CD4-positive, alpha-beta T cell treated with Interferon alpha-2 for 1 hour (primary cell): ENCODE measurements at regions not wholly inside any gene's neighbourhood (a gene's known extent, or its start where the extent isn't known, plus 50 kb on each side); places are given as distances from the start of the nearest gene placed in this dataset.

ENCODE experiments used
- DNase-seq, 2 donors: peaks; one replicate each; pipeline ENCODE4 v3.0.0-alpha.2; 2020 to 2022

DNA sequence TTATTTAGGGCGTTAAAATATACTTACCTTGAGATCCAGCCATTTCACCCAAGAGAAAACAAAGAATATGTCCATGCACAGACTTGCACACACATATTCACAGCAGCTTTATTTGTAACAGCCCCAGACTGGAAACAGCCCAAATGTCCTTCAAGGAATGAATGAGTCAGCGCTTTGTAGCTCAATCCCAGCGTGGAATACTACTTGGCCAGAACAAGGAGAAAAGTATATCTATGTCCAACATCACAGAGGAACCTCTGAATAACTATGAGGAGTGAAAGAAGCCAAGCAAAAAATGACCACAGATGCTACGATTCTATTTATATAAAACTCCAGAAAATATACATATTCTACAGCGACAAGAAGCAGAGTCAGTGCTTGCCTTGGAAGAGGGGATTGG is 158.3 kb downstream of the ENGASE start:
- DNase-seq: no peak

DNA sequence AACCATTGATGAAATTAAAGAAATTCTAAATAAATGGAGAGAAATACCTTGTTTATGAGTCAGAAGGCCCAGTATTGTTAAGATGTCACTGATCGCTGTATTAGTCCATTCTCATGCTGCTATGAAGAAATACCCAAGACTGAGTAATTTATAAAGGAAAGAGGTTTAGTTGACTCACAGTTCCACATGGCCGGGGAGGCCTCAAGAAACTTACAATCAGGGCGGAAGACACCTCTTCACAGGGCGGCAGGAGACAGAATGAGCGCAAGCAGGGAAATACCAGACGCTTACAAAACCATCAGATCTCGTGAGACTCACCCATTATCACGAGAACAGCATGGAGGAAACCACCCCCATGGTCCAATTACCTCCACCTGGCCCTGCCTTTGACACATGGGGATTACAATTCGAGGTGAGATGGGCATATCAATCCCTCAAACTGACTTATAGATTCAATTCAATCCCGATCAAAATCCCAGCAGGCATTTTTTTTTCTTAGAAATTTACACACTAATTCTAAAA is 157.2 kb downstream of the ENGASE start:
- DNase-seq: no peak

DNA sequence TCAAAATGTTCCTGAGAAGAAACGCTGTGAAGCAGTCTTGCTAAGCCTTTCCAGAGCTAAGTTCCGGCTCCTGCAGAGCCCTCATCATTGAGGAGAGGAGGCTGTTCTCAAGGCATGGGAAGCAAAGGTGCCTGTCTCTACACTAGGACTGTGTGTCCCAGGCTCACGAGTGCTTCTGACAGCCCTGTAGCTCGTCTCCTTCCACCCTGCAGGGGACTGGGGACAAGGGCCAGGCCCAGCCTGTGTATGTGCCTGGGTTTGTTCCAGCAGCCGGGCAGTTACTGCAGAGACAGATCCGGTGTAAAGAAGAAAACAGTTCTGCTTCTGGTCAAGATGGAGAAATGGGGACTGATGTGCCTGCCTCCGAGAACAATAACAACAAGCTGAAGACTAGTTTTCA is 156.0 kb downstream of the ENGASE start:
- no peak for DNase-seq

DNA sequence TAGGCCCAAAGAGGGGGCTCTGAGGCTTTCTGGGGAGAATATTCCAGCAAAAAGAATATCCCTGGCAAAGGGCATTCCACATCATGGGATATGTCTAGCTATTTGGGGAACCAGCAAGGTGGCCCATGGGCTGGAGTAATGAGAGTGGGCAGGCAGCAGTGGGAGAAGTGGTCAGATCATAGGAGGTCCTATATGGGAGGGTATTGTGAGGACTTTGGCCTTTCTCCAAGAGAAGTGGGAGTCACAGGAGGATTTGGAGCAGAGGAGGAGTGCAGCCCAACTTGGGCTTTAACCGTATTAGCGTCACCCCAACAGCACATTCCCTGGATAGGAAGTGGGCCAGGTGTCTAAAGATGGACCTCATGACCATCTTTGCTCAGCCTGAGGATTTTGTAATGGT is 151.4 kb downstream of the ENGASE start:
- no peak for DNase-seq

DNA sequence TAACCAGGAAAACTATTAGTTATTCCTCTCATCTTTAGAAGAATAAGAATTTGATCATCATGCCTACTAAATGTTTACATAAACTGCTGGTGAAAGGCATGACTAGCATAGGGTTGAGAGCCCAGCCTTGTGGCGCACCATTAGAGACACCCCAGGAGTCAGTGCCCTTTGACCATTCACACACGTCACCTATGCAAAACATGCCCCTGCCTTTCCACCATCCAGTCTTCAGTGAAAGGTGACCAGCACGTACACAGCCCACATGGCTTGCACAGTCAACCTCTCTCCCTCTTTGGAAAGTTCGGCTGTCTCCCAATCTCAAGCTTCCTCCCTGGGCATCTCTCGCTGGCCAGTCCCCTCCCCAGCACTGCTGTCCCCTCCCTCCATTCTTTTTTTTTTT is 150.3 kb downstream of the ENGASE start:
- DNase-seq: no peak

DNA sequence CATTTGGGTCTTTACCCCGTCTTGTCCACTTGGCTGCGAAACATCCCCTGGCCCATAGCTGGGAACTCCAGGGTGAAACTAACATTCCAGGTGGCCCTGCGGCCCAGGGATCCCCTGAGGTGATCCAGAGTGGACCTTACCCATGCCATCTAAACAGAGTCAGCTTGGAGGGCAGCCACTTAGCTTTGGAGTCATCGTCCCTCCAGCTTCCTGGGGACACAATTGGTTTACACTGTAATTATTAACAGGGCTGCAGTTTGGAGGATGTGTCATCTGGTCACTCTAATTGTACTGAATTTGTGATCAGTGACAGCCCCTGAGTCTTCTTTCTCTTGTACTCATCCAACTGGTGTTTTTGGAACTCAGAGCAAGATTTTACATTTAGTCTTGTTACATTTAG is 149.9 kb downstream of the ENGASE start:
- no peak for DNase-seq

DNA sequence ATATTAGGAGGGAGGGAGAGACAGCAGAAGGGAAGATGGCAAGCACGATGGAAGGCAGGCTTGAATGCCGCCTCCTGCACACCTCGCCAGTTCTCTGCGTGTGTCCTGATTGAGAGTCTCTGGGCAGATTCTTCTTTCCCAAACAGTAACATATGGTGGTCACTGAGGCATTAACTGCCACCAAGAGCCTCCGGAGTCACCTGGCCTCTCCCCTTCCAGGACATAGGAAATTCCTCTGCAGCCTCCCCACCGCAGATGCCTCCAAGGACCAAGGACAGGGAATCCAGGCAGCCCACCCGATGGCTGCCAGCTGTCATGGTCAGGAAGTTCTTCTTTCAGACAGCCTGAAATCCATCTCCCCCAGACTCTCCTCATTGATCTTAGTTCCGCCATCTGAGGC is 149.3 kb downstream of the ENGASE start:
- DNase-seq: no peak

DNA sequence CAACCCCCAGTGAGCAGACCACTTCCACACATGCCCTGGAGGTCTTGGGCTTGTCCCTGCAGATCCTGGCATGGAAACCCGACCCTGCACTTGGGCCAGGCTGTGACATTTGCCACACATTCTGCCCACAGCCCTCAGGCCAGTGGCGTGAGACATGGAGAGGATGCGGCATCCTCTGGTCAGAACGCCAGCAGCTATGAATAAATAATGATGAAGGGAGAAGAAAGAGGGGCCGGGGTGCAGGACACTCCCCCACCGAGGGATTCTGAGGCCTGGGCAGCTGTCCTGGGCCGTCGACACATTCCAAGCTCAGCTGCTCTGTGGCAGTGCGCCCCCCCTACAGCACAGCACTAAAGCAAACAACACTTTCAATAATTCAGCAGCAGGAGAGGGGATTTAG is 148.8 kb downstream of the ENGASE start:
- DNase-seq: no peak

DNA sequence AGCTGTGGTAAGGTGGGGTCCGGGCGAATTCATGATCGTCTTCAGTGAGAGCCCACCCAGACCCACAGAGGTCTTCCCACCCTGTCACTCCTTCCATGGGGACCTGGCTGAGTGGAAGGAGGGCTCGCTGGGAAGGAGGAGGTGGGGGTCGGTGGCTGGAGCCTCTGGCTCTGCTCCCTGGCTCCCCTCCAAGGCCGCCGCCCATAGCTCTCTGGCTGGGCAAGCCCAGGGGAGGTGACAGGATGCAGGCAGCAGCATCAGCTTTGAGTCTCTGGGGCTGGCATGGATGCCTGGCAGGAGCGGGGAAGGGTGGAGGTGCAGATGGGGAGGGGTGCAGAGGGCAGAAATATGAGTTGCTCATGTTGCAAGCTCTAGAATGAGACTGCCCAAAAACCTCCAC is 147.0 kb downstream of the ENGASE start:
- no peak for DNase-seq

DNA sequence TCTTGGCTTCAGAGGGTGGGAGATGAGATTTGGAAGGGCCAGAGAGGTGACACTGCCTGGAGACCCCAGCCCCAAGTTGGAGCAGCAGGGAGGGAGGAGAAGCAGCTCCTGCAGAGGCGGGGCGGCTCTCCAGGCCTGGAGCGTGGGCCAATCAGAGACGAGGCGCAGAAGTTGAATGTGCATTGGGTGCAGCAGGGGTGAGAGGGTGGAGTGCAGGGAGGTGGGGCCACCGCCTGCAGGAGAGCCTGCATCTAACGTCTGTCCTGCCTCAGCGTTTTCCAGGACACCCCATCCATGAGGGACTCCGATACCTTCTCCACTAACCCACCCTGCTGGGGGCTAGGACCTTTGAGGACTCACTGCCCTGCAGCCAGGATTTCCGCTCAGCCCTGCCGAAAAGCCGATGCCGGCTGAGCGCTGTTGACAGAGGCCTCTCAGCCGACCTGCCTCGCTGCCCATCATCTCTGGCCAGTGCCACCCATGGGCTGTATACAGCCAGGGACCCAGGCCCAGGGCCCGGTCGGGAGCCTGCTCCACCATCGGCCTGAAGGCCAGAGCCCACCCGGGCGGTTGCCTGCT is 146.2 kb downstream of the ENGASE start:
- no peak for DNase-seq

DNA sequence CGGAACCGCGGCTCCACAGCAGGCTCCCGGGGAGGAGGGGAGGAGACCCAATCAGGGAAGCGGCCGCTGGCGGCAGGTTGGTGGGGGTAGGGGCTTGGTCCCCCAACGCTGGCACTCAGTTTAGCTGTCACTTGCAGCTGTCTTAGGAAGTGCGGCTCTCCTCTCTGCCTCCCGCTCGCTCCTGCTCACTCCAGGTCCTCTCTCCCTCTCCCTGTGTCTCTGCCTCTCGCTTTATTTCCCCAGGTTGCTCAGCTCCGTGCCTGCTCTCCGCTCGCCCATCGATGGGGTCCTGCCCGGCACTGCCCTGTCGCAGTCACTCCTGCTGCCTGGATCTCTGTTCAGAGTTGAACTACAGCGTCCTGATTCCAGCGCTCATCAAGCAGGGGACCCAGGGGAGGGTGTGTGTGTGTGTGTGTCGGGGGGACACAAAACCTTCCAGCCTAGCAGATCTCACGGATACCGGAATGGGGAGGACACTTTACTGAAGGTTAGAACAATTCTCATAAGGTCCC is 145.6 kb downstream of the ENGASE start:
- no peak for DNase-seq

DNA sequence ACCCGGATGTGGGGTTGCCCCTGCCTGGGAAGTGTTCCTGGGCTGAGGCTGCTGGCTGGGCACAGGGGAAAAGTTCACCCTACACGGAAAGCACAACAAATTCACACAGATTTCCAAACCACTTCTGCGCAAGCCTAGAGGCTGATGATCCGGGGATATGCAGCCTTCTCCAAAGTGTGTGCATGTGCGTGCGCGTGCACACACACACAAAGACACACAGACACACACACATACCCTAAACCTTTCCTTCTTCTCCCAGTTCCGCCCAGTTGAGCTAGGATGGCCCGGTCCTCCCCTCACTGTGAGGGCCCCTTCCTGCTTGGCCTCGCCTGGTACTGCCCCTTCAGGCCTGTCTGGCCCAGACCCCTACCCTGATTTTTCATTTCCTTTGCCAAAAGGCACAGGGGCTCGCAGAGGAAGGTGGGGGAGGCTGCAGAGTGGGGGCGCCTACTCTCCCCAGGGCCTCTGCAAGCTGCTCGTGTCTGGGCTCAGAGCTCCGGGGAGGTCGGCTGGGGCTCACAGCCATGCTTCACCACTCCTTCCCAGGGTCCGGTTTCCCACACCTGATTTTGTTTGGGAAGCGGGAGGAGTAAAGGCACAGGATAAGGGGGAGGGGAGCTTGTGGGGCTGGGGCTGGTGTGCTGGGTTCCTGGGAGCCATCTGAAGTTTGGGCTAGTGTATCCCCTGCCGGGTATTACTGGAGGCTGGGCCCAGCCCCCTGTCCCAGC is 144.7 kb downstream of the ENGASE start:
- DNase-seq: no peak

DNA sequence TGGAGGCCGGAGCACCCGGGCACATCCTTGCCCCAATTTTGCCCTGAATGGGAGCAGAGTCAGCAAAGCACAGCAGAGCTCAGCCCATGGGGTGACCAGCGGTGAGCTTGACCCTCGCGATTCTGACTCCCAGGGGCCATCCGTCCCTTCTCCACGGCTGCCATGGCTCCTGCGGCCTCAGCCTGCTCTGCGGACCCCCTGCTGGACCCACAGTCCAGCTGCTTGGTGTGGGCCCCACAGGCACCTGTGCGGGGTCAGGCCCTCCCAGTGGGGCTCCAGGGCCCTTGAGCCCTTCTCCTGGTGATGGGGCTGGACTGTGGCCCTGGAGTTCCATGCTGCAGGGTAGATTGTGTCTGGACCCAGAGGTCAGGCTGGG is 144.2 kb downstream of the ENGASE start:
- DNase-seq: no peak

DNA sequence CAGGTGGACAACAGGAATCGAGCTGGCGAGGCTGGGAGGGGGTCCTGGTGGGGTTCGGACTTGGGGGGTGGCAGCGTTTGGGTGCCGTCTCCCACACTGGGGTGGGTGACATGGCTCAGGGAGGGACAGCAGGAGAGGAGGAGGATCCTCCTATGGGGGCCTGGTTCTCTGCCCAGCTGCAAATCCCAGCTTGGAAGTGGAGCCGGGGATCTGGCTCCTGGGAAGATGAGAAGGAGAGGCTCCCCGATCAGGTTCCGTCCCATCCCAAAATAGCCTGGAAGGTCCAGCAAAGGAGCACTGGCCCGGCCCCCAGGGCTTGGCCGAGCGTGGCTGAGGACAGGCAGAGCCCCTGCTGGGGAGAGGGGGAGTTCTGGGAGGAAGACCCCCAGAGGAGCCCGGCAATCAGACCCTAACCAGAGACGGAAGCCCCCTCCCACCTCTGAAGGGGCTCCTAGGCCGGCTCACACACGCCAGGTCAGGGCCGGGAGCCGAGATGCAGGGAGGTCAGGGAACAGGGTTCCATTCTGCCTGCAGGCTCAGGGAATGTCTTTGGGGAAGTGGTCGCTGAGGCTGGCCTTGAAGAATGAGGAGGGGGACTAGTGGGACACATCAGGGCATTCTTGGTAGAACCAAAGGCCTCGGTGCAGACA is 143.7 kb downstream of the ENGASE start:
- DNase-seq: no peak

DNA sequence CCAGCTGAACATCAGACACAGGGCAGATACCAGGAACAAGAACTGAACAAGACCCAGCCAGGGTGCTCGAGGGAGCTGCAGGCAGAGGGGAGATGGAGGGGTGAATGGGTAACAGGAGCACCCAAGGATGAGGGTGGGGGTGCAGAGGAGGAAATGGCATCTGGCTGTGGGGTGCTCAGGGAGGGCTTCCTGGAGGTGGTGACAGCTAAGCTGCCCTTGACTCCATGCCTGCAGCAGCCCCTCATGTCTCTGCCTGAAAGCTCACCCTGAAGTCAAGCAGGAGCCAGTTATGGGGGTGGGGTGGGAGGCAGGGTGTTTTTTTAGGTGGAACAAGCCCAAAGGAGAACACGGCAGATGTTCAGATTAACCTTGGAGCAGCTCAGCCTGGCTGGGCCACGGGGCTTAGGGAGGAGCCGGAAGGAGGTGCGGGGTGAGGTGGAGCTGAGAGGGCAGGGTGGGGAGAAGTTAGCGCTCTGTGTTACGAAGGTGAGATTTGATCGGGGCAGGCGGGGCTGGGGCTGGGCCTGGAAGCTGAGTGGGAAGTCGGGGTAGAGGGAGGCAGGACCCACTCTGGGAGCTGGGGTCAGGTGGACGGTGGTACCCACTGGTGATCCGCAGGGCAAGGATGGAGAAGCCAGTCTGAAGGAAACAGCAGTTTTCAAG is 143.0 kb downstream of the ENGASE start:
- DNase-seq: no peak

DNA sequence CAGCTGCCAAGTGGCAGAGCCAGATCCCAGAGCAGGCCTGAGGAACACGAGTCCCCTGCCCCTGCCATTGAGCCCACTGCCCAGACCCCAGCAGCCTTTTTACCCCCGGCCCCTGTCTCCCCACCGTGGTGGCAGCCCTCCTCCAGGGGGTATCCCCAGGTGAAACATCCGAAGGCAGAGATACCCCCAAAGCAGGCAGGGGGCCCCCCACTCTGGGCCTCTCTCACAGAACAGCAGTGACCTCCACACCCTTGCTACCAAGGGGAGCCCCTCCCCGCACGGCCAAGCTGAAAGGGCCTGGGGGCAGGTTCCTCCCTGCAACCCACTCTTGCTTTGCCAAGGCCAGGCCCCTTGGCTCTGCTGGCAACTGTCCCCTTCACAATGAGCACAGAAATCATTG is 142.2 kb downstream of the ENGASE start:
- DNase-seq: no peak

DNA sequence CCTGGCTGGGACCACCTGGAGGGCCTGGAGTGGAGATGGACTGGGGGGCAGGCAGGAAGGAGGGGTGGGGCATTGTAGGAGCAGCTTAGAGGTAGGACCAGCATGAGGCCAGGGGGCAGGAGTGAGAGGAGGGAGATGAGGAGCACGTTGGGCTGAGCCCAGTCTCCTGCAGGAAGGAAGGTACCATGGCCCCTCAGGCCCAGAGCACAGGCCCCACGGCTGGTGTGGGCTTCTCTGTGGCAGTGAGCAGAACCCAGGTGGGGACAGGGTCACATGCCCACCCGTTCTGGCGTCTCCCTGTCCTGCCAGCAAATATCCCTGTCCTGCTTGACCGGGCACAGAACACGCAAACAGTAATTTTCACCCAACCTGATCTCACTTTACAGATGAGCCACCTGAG is 141.8 kb downstream of the ENGASE start:
- no peak for DNase-seq

DNA sequence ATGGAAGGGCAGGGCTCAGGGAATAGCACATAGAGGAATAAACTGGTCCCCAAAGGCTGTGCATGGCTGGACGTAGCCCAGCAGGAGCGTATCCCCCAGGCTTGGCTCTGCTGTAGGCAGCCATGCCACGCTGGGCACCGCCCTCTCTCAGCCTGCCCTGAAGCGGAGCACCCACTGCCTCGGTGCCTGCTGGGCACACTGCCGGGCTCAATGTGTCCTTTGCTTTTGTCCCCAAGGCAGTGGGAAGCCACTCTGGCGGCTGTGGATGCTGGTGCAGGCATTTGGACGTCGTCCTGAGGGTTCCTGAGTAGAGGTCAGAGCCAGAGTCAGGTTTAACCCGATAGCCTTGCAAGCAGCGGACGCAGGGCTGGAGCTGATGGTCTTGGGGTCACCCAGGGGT is 141.0 kb downstream of the ENGASE start:
- no peak for DNase-seq

DNA sequence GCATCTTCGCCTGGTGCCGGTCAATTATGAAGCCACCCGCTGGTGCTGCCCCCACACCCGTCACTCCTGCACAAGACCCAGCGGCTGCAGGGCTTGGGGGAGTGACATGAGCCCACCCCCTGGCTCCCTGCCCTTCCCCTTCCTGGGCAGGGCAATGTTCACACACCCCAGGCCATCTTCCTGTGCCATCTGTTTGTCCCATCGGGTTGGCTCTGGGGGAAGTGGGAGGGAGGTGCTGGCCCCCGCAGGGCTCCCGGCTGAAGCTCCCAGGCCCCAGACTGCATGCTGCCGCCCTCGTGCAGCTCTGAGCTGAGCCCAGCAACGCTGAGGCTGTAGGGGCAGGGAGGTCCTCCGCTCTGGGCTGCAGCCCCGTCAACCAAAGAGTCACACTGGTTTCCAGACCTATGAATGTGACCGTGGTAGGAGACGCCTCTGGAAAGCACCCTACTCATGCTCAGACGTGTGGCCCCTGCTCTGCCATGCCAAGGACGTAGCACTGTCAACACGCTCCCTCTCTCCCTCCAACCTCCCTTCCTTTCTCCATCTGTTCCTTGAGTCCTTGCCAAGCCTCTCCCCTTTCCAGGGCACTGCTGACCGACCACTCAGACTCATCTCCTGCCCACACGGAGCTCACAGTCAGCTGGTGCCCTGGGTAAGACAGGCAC is 140.4 kb downstream of the ENGASE start:
- DNase-seq: no peak

DNA sequence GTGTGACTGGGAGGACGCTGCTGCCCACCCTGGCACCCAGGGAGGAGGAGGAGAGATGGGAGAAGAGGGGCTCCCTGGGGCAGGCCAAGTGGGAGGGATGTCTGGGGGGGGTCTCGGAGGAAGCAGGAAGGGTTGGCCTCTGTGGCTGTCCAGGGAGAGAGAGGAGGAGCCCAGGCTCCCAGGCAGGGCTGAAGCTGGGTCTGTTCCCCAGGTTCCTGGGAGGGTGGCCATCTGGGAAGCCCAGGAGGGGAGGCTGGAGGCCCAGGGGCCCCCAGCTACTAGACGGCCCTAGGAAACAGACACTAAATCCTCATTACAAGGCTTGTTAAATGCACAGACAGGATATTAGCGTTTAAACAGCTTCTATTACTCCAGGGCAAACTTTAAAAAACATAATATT is 139.8 kb downstream of the ENGASE start:
- DNase-seq: no peak

DNA sequence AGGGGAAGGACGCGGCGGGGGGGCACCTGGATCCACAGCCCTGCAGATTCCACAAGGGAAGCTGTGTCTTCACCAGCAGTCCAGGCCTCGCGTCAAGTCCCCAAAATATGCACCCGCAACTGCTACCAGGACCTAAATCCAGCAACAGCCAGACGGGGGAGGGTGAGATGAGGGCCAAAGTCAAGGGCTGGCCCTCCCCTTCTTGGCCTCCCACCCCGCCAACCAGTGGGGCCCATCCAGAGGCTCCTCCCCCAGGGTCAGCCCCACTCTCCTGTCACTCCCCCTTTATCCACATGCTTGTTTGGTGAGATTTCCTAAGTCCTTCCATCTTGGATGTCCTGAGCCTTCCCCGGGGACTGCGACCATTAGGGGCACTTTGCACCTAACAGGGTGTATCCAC is 138.7 kb downstream of the ENGASE start:
- DNase-seq: no peak

DNA sequence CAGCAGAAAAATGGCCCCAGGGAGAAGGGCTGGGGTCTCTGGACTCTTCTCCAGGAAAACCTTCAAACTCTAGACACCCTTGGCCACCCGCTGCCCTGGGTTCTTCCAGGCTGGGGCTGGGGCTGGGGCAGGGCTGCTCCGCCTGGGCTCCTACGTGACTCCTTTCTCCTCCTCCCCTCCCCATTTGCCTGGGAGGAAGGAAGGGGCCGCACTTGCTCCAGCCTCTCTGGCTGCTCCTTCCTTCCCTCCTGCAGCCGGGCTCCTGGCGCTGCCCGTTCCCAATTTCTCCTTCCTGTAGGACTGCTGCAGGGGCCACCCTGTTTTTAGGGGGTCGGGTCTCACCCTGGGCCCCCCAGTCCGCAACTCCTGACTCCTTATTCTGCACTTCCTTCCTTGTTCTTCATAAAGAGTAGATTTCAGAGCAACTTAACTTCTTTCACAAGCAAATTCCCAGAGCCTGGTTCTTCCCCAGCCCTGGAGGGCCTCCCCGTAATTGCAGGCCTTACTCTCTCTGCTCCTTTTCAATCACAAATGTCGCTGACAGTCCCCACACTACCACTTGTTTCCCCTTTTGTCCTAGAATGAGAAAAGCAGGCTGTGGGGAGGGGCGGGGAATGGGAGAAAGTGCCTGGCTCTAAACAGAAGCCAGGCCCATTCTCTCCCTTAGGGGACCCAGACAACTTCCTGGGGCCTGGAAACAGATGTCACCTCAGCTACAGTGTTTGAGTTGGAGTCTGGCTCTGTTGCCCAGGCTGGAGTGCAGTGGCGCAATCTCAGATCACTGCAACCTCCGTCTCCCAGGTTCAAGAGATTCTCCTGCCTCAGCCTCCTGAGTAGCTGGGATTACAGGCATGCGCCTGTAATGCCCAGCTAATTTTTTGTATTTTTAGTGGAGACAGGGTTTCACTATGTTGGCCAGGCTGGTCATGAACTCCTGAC is 137.8 kb downstream of the ENGASE start:
- DNase-seq: no peak
